CD14-positive monocyte (primary cell): ENCODE measurements at regions not wholly inside any gene's neighbourhood (a gene's known extent, or its start where the extent isn't known, plus 50 kb on each side); places are given as distances from the start of the nearest gene placed in this dataset.

Experiments
- DNase-seq, 3 donors: peaks; one replicate each; pipeline ENCODE4 v3.0.0-alpha.2; 2011 to 2022
- H2AFZ ChIP-seq: 2 replicates; pipeline ENCODE4 v1.6.0; 2012; ENCODE audit warnings: mild to moderate bottlenecking, low read depth, low read length, inconsistent platforms; ENCODE audit not compliant: insufficient read depth, poor library complexity, severe bottlenecking
- H3K27ac ChIP-seq, 2 donors: 1 replicate in 1 of 2; 2 replicates in 1 of 2; pipeline ENCODE4 v1.5.1; 2012 to 2013; ENCODE audit warnings: low read length in 2 of 2, control low read depth in 1 of 2, inconsistent platforms in 1 of 2, low read depth in 1 of 2, mild to moderate bottlenecking in 1 of 2
- H3K27me3 ChIP-seq, 2 donors: one replicate each; pipeline versions ENCODE4 v1.6.0 to v1.6.1; 2011 to 2013; ENCODE audit warnings: low read length in 2 of 2; ENCODE audit not compliant: control insufficient read depth in 2 of 2, insufficient read depth in 2 of 2
- H3K36me3 ChIP-seq, 2 donors: replicated peaks in 1 of 2; 1 replicate in 1 of 2; 2 replicates in 1 of 2; pipeline versions ENCODE4 v1.5.1 to v1.6.1; 2012 to 2013; ENCODE audit warnings: low read length in 2 of 2, control low read depth in 1 of 2, inconsistent platforms in 1 of 2, mild to moderate bottlenecking in 1 of 2; ENCODE audit not compliant: insufficient read depth in 2 of 2, control insufficient read depth in 1 of 2
- H3K4me1 ChIP-seq, 2 donors: 1 replicate in 1 of 2; 2 replicates in 1 of 2; pipeline versions ENCODE4 v1.5.1 to v1.6.1; 2012 to 2013; ENCODE audit warnings: low read length in 2 of 2, control low read depth in 1 of 2, inconsistent platforms in 1 of 2, mild to moderate bottlenecking in 1 of 2, moderate library complexity in 1 of 2; ENCODE audit not compliant: insufficient read depth in 2 of 2, control insufficient read depth in 1 of 2
- H3K4me2 ChIP-seq: replicated peaks from 2 replicates; pipeline ENCODE3; 2012; ENCODE audit warnings: low read length, moderate library complexity, mild to moderate bottlenecking; ENCODE audit not compliant: poor library complexity, severe bottlenecking; ENCODE audit errors: extremely low read depth
- H3K4me3 ChIP-seq, 3 experiments: fragments of 200-600 bp in 1 of 3; sonication (generic) in 1 of 3; replicated peaks in 1 of 3; 1 replicate in 2 of 3; 2 replicates in 1 of 3; pipeline ENCODE4 v1.5.1; 2011 to 2013; ENCODE audit warnings: low read length in 3 of 3, mild to moderate bottlenecking in 3 of 3, control low read depth in 2 of 3, low read depth in 2 of 3, inconsistent platforms in 1 of 3, moderate library complexity in 1 of 3
- H3K79me2 ChIP-seq: 2 replicates; pipeline ENCODE4 v1.6.0; 2012; ENCODE audit warnings: mild to moderate bottlenecking, control low read depth, inconsistent platforms, low read length, moderate library complexity; ENCODE audit not compliant: insufficient read depth
- H3K9ac ChIP-seq: 2 replicates; pipeline ENCODE4 v1.6.0; 2017; ENCODE audit warnings: low read length, mild to moderate bottlenecking; ENCODE audit not compliant: insufficient read depth, poor library complexity, severe bottlenecking
- H3K9me3 ChIP-seq, 2 donors: replicated peaks in 1 of 2; 1 replicate in 1 of 2; 2 replicates in 1 of 2; pipeline versions ENCODE4 v1.5.1 to v1.6.1; 2012 to 2013; ENCODE audit warnings: low read length in 2 of 2, control low read depth in 1 of 2; ENCODE audit not compliant: control insufficient read depth in 1 of 2, insufficient read depth in 1 of 2
- H4K20me1 ChIP-seq: 2 replicates; pipeline ENCODE4 v1.6.0; 2012; ENCODE audit warnings: mild to moderate bottlenecking, low read length, control low read depth, moderate library complexity; ENCODE audit not compliant: insufficient read depth
- H3K27ac Mint-ChIP-seq, 7 donors: one replicate each; pipeline ENCODE4 v1.8.0; 2020; ENCODE audit warnings: mild to moderate bottlenecking in 7 of 7, mixed read lengths in 7 of 7, moderate library complexity in 6 of 7, inconsistent platforms in 2 of 7
- H3K27me3 Mint-ChIP-seq, 3 donors: one replicate each; pipeline ENCODE4 v1.8.0; 2021 to 2022; ENCODE audit warnings: low read depth in 3 of 3, mild to moderate bottlenecking in 3 of 3, mixed read lengths in 3 of 3, moderate library complexity in 3 of 3, inconsistent platforms in 1 of 3
- H3K36me3 Mint-ChIP-seq, 2 donors: one replicate each; pipeline ENCODE4 v1.8.0; 2020; ENCODE audit warnings: mixed read lengths in 2 of 2, inconsistent platforms in 1 of 2, mild to moderate bottlenecking in 1 of 2
- H3K4me1 Mint-ChIP-seq: one replicate; pipeline ENCODE4 v1.8.0; 2020; ENCODE audit warnings: mild to moderate bottlenecking, mixed read lengths
- H3K4me3 Mint-ChIP-seq, 2 donors: one replicate each; pipeline ENCODE4 v1.8.0; 2020; ENCODE audit warnings: mild to moderate bottlenecking in 2 of 2, mixed read lengths in 2 of 2, moderate library complexity in 1 of 2
- H3K9me3 Mint-ChIP-seq, 7 donors: one replicate each; pipeline ENCODE4 v1.8.0; 2020 to 2022; ENCODE audit warnings: mixed read lengths in 7 of 7, mild to moderate bottlenecking in 6 of 7, moderate library complexity in 6 of 7, inconsistent platforms in 2 of 7
- CTCF ChIP-seq: fragments of 200-600 bp; IDR thresholded peaks from one replicate; pipeline ENCODE4 v1.8.0; 2022; ENCODE audit warnings: antibody characterized with exemption, mild to moderate bottlenecking
- WGBS: methylation state at CpG from one replicate; pipeline ENCODE4 v1.1.5; 2013; ENCODE audit warnings: missing lambda C conversion rate; ENCODE audit not compliant: insufficient coverage; 5-methylcytosine and 5-hydroxymethylcytosine counted together
- intact Hi-C, 2 donors: fragments of 100-400 bp; cut with micrococcal nuclease; formaldehyde crosslinking; loops; one replicate each; pipeline versions ENCODE4 v1.15.0 to v1.15.1; 2023

GRCh38 chr6:112938650-112939049 is 591.5 kb downstream of the RFPL4B start:
- WGBS = no CpG with 5 or more reads among the region's 2 CpGs
- Histone ChIP-seq H3K9ac (no peak overlapping the region), H3K4me1 (no peaks in the 10 kb centered on the region), H3K27ac (no peak overlapping the region), H2AFZ (no peak overlapping the region), H3K4me2 (no peak overlapping the region), H3K4me3 (no peak overlapping the region), H4K20me1 (no peaks in the 10 kb centered on the region), H3K36me3 (no peaks in the 10 kb centered on the region), H3K79me2 (no peaks in the 10 kb centered on the region), H3K9me3 (no peaks in the 10 kb centered on the region), H3K27me3 (no peaks in the 10 kb centered on the region)
- Mint-ChIP-seq H3K36me3 (no peaks in the 10 kb centered on the region), H3K4me1 (no peaks in the 10 kb centered on the region), H3K27ac (no peak overlapping the region), H3K27me3 (no peaks in the 10 kb centered on the region), H3K9me3 (peaks cover 0 to 5% (median 0%) of the 10 kb centered on the region in 7 donors), H3K4me3 (no peak overlapping the region)
- intact Hi-C loops = no loop called here
- no peak for DNase-seq
- no peak for TF ChIP-seq CTCF

GRCh38 chr6:112939563-112939962 is 592.4 kb downstream of the RFPL4B start:
- no CpG with 5 or more reads among the region's 1 CpG for WGBS
- peaks cover 0 to 5% (median 2%) of the 10 kb centered on the region in 7 donors for H3K9me3 Mint-ChIP-seq
- H3K4me1 Mint-ChIP-seq = no peaks in the 10 kb centered on the region
- no peak overlapping the region for H3K27ac ChIP-seq
- no peaks in the 10 kb centered on the region for H4K20me1 ChIP-seq
- H3K36me3 ChIP-seq = no peaks in the 10 kb centered on the region
- no peaks in the 10 kb centered on the region for H3K27me3 Mint-ChIP-seq
- H3K4me3 ChIP-seq = no peak overlapping the region
- H3K27ac Mint-ChIP-seq = no peak overlapping the region
- DNase-seq = no peak
- H3K4me2 ChIP-seq = no peak overlapping the region
- H3K4me1 ChIP-seq = no peaks in the 10 kb centered on the region
- H2AFZ ChIP-seq = no peak overlapping the region
- no peaks in the 10 kb centered on the region for H3K79me2 ChIP-seq
- no peaks in the 10 kb centered on the region for H3K36me3 Mint-ChIP-seq
- H3K27me3 ChIP-seq = no peaks in the 10 kb centered on the region
- H3K4me3 Mint-ChIP-seq = no peak overlapping the region
- TF ChIP-seq CTCF = no peak
- no peaks in the 10 kb centered on the region for H3K9me3 ChIP-seq
- H3K9ac ChIP-seq = no peak overlapping the region
- intact Hi-C loops = no loop called here
